Spleen (tissue), 7 donors: ENCODE measurements at regions not wholly inside any gene's neighbourhood (a gene's known extent, or its start where the extent isn't known, plus 50 kb on each side); places are given as distances from the start of the nearest gene placed in this dataset.

ENCODE experiments used
- CTCF ChIP-seq, 11 experiments: fragments of 200-600 bp in 7 of 11; fragments of 450-650 bp in 4 of 11; sonication (generic) in 4 of 11; IDR thresholded peaks in 8 of 11; conservative IDR thresholded peaks in 3 of 11; 1 replicate in 7 of 11; 2 replicates in 4 of 11; pipeline versions ENCODE4 v1.4.0 to v1.8.0; 2016 to 2021; ENCODE audit warnings: antibody characterized with exemption in 11 of 11, inconsistent platforms in 4 of 11, mild to moderate bottlenecking in 1 of 11
- POLR2A ChIP-seq, 3 donors: fragments of 450-650 bp; IDR thresholded peaks; one replicate each; pipeline ENCODE4 v1.5.1; 2017; ENCODE audit warnings: antibody characterized with exemption in 3 of 3, mild to moderate bottlenecking in 1 of 3
- POLR2AphosphoS5 ChIP-seq, 3 donors: sonication (generic); formaldehyde crosslinking; IDR thresholded peaks; one replicate each; pipeline ENCODE4 v1.5.1; 2017; ENCODE audit warnings: antibody characterized with exemption in 3 of 3
- donor health status: DM: no; HTN: no; CAD: no; lungs with moderate emphysema.
- donor health status: DM: no; HTN: no; CAD: no.
- donor health status: DM: no; HTN: no; CAD: no.

- TF ChIP-seq CTCF (IDR thresholded peaks at IDR 0.05 in 8 of 11, conservative IDR thresholded peaks at IDR 0.05 in 3 of 11) (no peak), POLR2AphosphoS5 (IDR thresholded peaks at IDR 0.05) (no peak), POLR2A (IDR thresholded peaks at IDR 0.05) (no peak)
Observed at GRCh38 chr7:10910447-10910846, 63.2 kb upstream of the PHF14 start.
